ENCODE measurements at regions not wholly inside any gene's neighbourhood (a gene's known extent, or its start where the extent isn't known, plus 50 kb on each side); places are given as distances from the start of the nearest gene placed in this dataset.

GRCh38 chr17:51373489-51374152 is 113.3 kb downstream of the UTP18 start:
- Histone ChIP-seq H3K36me3 (no peaks in the 10 kb centered on the region), H3K9me3 (replicated peaks) (no peaks in the 10 kb centered on the region), H3K27me3 (no peaks in the 10 kb centered on the region), H3K4me1 (no peaks in the 10 kb centered on the region), H3K4me3 (no peak overlapping the region), H3K27ac (no peak overlapping the region)
- no peak for DNase-seq

- Histone ChIP-seq H3K9me3 (replicated peaks) (no peaks in the 10 kb centered on the region), H3K4me3 (no peak overlapping the region), H3K36me3 (no peaks in the 10 kb centered on the region), H3K4me1 (no peaks in the 10 kb centered on the region), H3K27ac (no peak overlapping the region), H3K27me3 (no peaks in the 10 kb centered on the region)
- no peak for DNase-seq
These were observed 113.9 kb downstream of the UTP18 start for GRCh38 chr17:51374209-51374608.

GRCh38 chr17:51375771-51376170 is 115.4 kb downstream of the UTP18 start:
- Histone ChIP-seq H3K4me1 (no peaks in the 10 kb centered on the region), H3K9me3 (replicated peaks) (no peaks in the 10 kb centered on the region), H3K27ac (no peak overlapping the region), H3K36me3 (no peaks in the 10 kb centered on the region), H3K4me3 (no peak overlapping the region), H3K27me3 (no peaks in the 10 kb centered on the region)
- no peak for DNase-seq

DNA sequence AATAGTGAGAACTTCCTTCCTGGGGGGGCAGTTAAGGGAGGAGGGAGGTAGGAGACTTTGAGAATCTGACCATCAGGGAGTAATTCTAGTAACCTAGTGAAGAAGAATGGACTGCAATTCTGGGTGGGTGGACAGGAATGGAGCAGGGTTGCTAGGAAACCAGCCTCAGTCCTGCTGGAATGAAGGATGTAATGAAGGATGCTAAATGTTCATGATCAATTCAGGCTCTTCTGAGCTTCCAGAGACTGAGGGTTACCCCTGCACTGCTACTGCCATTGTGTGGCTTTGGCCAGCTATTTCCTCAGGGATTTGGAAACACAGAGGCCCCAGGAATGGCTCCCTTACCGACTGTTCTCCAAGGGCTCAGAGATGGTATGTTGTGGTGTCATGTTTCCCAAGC is 116.4 kb downstream of the UTP18 start:
- no peaks in the 10 kb centered on the region for H3K36me3 ChIP-seq
- H3K27ac ChIP-seq: no peak overlapping the region
- H3K4me1 ChIP-seq: no peaks in the 10 kb centered on the region
- H3K4me3 ChIP-seq: no peak overlapping the region
- DNase-seq: no peak
- H3K27me3 ChIP-seq: no peaks in the 10 kb centered on the region
- no peaks in the 10 kb centered on the region for H3K9me3 ChIP-seq (replicated peaks)

GRCh38 chr17:51381262-51381661 is 120.9 kb downstream of the UTP18 start:
- H3K27ac ChIP-seq: no peak overlapping the region
- DNase-seq: no peak
- no peak overlapping the region for H3K4me3 ChIP-seq
- no peaks in the 10 kb centered on the region for H3K9me3 ChIP-seq (replicated peaks)
- H3K4me1 ChIP-seq: no peaks in the 10 kb centered on the region
- H3K27me3 ChIP-seq: no peaks in the 10 kb centered on the region
- H3K36me3 ChIP-seq: no peaks in the 10 kb centered on the region

GRCh38 chr17:51385208-51385607 is 124.9 kb downstream of the UTP18 start:
- Histone ChIP-seq H3K4me1 (no peaks in the 10 kb centered on the region), H3K27ac (no peak overlapping the region), H3K27me3 (no peaks in the 10 kb centered on the region), H3K4me3 (no peak overlapping the region), H3K36me3 (no peaks in the 10 kb centered on the region), H3K9me3 (replicated peaks) (no peaks in the 10 kb centered on the region)
- no peak for DNase-seq

DNA sequence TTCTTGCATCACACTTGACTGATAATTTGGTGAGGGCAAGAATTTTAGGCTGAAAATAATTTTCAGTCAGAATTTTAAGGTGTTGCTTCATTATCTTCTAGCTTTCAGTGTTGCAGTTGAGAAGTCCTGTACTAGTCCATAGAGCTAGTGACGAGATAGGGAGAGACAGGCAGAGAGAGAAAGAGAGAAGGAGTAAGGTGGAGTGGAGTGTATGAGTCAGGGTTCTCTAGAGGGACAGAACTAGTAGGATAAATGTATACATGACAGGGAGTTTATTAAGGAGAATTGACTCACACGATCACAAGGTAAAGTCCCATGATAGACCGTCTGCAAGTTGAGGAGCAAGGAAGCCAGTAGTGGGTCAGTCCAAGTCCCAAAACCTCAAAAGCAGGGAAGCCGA is 127.2 kb downstream of the UTP18 start:
- no peaks in the 10 kb centered on the region for H3K36me3 ChIP-seq
- H3K9me3 ChIP-seq (replicated peaks): no peaks in the 10 kb centered on the region
- H3K4me1 ChIP-seq: no peaks in the 10 kb centered on the region
- H3K27ac ChIP-seq: no peak overlapping the region
- H3K27me3 ChIP-seq: no peaks in the 10 kb centered on the region
- H3K4me3 ChIP-seq: no peak overlapping the region
- no peak for DNase-seq

- no peaks in the 10 kb centered on the region for H3K27me3 ChIP-seq
- H3K27ac ChIP-seq: no peak overlapping the region
These were observed 127.6 kb downstream of the UTP18 start for GRCh38 chr17:51387986-51388385.

DNA sequence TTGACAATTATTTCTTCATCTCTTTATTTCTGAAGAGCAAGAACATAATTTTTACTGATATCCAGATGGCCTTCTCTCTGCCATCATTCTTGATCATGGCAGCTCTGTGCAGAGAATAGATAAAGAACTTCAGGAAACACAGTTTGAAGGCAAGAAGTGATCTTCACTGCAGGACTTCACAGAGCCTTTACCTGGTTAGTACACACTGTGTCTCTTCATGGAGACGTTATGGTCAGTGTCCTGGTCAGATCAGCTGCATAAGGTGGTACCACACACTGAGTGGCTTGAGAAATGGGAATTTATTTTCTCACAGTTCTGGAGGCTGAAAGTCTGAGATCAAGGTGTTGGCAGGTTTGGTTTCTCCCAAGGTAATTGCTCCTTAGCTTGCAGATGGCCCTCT is 129.5 kb downstream of the UTP18 start:
- no peak for DNase-seq
- Histone ChIP-seq H3K4me3 (no peak overlapping the region), H3K9me3 (replicated peaks) (no peaks in the 10 kb centered on the region), H3K36me3 (no peaks in the 10 kb centered on the region), H3K4me1 (no peaks in the 10 kb centered on the region), H3K27ac (no peak overlapping the region), H3K27me3 (no peaks in the 10 kb centered on the region)

More at GRCh38 chr17:51387986-51388385, 127.6 kb downstream of the UTP18 start:
- H3K9me3 ChIP-seq (replicated peaks): no peaks in the 10 kb centered on the region
- no peak for DNase-seq
- no peaks in the 10 kb centered on the region for H3K4me1 ChIP-seq
- H3K4me3 ChIP-seq: no peak overlapping the region
- no peaks in the 10 kb centered on the region for H3K36me3 ChIP-seq

- H3K36me3 ChIP-seq: no peaks in the 10 kb centered on the region
- DNase-seq: no peak
- H3K27ac ChIP-seq: no peak overlapping the region
- H3K4me3 ChIP-seq: no peak overlapping the region
- no peaks in the 10 kb centered on the region for H3K4me1 ChIP-seq
- H3K27me3 ChIP-seq: no peaks in the 10 kb centered on the region
- no peaks in the 10 kb centered on the region for H3K9me3 ChIP-seq (replicated peaks)
These were observed 131.8 kb downstream of the UTP18 start for GRCh38 chr17:51391982-51392654.

- DNase-seq: no peak
- Histone ChIP-seq H3K9me3 (replicated peaks) (no peaks in the 10 kb centered on the region), H3K4me3 (no peak overlapping the region), H3K4me1 (no peaks in the 10 kb centered on the region), H3K27ac (no peak overlapping the region), H3K36me3 (no peaks in the 10 kb centered on the region), H3K27me3 (no peaks in the 10 kb centered on the region)
These were observed 135.3 kb downstream of the UTP18 start for GRCh38 chr17:51395621-51396020.

GRCh38 chr17:51397361-51398127 is 137.2 kb downstream of the UTP18 start:
- Histone ChIP-seq H3K27ac (no peak overlapping the region), H3K36me3 (no peaks in the 10 kb centered on the region), H3K27me3 (no peaks in the 10 kb centered on the region), H3K9me3 (replicated peaks) (no peaks in the 10 kb centered on the region), H3K4me1 (no peaks in the 10 kb centered on the region), H3K4me3 (no peak overlapping the region)
- DNase-seq: no peak

GRCh38 chr17:51398128-51398525 is 137.8 kb downstream of the UTP18 start:
- Histone ChIP-seq H3K9me3 (replicated peaks) (no peaks in the 10 kb centered on the region), H3K27ac (0 out of 2 replicates have a peak overlapping the region, but pooled peaks have one; percentile 13), H3K27me3 (no peaks in the 10 kb centered on the region), H3K4me3 (no peak overlapping the region), H3K36me3 (no peaks in the 10 kb centered on the region), H3K4me1 (no peaks in the 10 kb centered on the region)
- no peak for DNase-seq

- H3K9me3 ChIP-seq (replicated peaks): no peaks in the 10 kb centered on the region
- H3K4me1 ChIP-seq: no peaks in the 10 kb centered on the region
- H3K27me3 ChIP-seq: no peaks in the 10 kb centered on the region
- peak; percentile 23 to 56 for DNase-seq
- no peaks in the 10 kb centered on the region for H3K36me3 ChIP-seq
- no peak overlapping the region for H3K4me3 ChIP-seq
- H3K27ac ChIP-seq: peak overlapping the region; percentile 32; the same call in 1 of the 2 replicates
These were observed 138.3 kb downstream of the UTP18 start for GRCh38 chr17:51398687-51399086.

GRCh38 chr17:51401279-51401678 is 140.9 kb downstream of the UTP18 start:
- Histone ChIP-seq H3K4me3 (no peak overlapping the region), H3K4me1 (no peaks in the 10 kb centered on the region), H3K9me3 (replicated peaks) (no peaks in the 10 kb centered on the region), H3K27ac (no peak overlapping the region), H3K36me3 (no peaks in the 10 kb centered on the region), H3K27me3 (no peaks in the 10 kb centered on the region)
- no peak for DNase-seq
